HEK293 (cell line): ENCODE measurements at regions not wholly inside any gene's neighbourhood (a gene's known extent, or its start where the extent isn't known, plus 50 kb on each side); places are given as distances from the start of the nearest gene placed in this dataset.

ENCODE experiments used
- CTCF ChIA-PET: fragments of 350-600 bp; formaldehyde crosslinking; extraction: SDS; loops from one replicate; lab custom pipeline; 2021; ENCODE audit warnings: antibody characterized with exemption; lab: Yijun Ruan, JAX
- POLR2A ChIA-PET: fragments of 300-600 bp; formaldehyde crosslinking; extraction: SDS; loops from one replicate; lab custom pipeline; 2020; ENCODE audit warnings: antibody characterized with exemption, inconsistent platforms; lab: Yijun Ruan, JAX
- H3K27ac ChIP-seq: fragments of 200-500 bp; sonication (Bioruptor generic); 2 replicates; pipeline ENCODE4 v1.5.1; 2014; ENCODE audit warnings: low read depth, low read length, control low read depth, inconsistent platforms; ENCODE audit errors: extremely low read depth
- H3K36me3 ChIP-seq, 2 experiments: fragments of 200-500 bp in 1 of 2; sonication (Bioruptor generic) in 1 of 2; 1 replicate in 1 of 2; 2 replicates in 1 of 2; pipeline ENCODE4 v1.5.1; 2014 to 2017; ENCODE audit warnings: inconsistent platforms in 2 of 2, low read length in 2 of 2; ENCODE audit not compliant: control insufficient read depth in 2 of 2, insufficient read depth in 1 of 2
- H3K4me1 ChIP-seq: fragments of 200-500 bp; sonication (Bioruptor generic); 2 replicates; pipeline ENCODE4 v1.5.1; 2014; ENCODE audit warnings: mild to moderate bottlenecking, low read length, inconsistent platforms; ENCODE audit not compliant: control insufficient read depth, insufficient read depth
- H3K4me3 ChIP-seq: 2 replicates; pipeline ENCODE4 v1.5.1; 2011; ENCODE audit warnings: low read depth, mild to moderate bottlenecking, control low read depth, low read length, moderate library complexity
- H3K9me3 ChIP-seq: fragments of 200-500 bp; sonication (Bioruptor generic); 2 replicates; pipeline ENCODE4 v1.5.1; 2014; ENCODE audit warnings: low read depth, low read length, inconsistent platforms; ENCODE audit not compliant: control insufficient read depth, insufficient read depth
- EGR2 ChIP-seq: fragments of 450-650 bp; formaldehyde crosslinking; IDR thresholded peaks from 2 replicates; pipeline ENCODE4 v1.5.1; 2016; ENCODE audit warnings: low read depth, missing biosample characterization, missing genetic modification characterization
- FEZF1 ChIP-seq: fragments of 450-650 bp; formaldehyde crosslinking; IDR thresholded peaks from 2 replicates; pipeline ENCODE4 v1.5.1; 2016; ENCODE audit warnings: missing biosample characterization, missing genetic modification characterization
- HOXA7 ChIP-seq: sonication (generic); formaldehyde crosslinking; IDR thresholded peaks from 2 replicates; pipeline ENCODE4 v1.8.1; 2022; ENCODE audit warnings: missing genetic modification reagents, borderline replicate concordance
- KLF17 ChIP-seq: fragments of 450-650 bp; formaldehyde crosslinking; IDR thresholded peaks from 2 replicates; pipeline ENCODE4 v1.5.1; 2016; ENCODE audit warnings: missing biosample characterization, missing genetic modification characterization
- PBX3 ChIP-seq: sonication (generic); formaldehyde crosslinking; IDR thresholded peaks from 2 replicates; pipeline ENCODE4 v1.8.1; 2022; ENCODE audit warnings: mild to moderate bottlenecking, moderate library complexity, missing genetic modification reagents
- REST ChIP-seq: fragments of 450-650 bp; formaldehyde crosslinking; IDR thresholded peaks from 2 replicates; pipeline ENCODE4 v1.5.1; 2016; ENCODE audit warnings: missing biosample characterization, missing genetic modification characterization
- YY1 ChIP-seq: fragments of 450-650 bp; formaldehyde crosslinking; IDR thresholded peaks from 2 replicates; pipeline ENCODE4 v1.5.1; 2018; ENCODE audit warnings: missing biosample characterization, missing genetic modification characterization
- YY2 ChIP-seq: fragments of 450-650 bp; formaldehyde crosslinking; IDR thresholded peaks from 2 replicates; pipeline ENCODE4 v1.5.1; 2016; ENCODE audit warnings: missing biosample characterization, missing genetic modification characterization
- ZBTB8A ChIP-seq: fragments of 450-650 bp; formaldehyde crosslinking; IDR thresholded peaks from 2 replicates; pipeline ENCODE4 v1.5.1; 2016; ENCODE audit warnings: missing biosample characterization, missing genetic modification characterization
- ZFHX2 ChIP-seq: fragments of 450-650 bp; formaldehyde crosslinking; conservative IDR thresholded peaks from 2 replicates; pipeline ENCODE4 v1.5.1; 2016; ENCODE audit warnings: missing biosample characterization, missing genetic modification characterization
- ZFP41 ChIP-seq: fragments of 450-650 bp; formaldehyde crosslinking; IDR thresholded peaks from 2 replicates; pipeline ENCODE4 v1.5.1; 2016; ENCODE audit warnings: missing biosample characterization, missing genetic modification characterization, borderline replicate concordance
- ZNF121 ChIP-seq: fragments of 450-650 bp; formaldehyde crosslinking; IDR thresholded peaks from 2 replicates; pipeline ENCODE4 v1.5.1; 2016; ENCODE audit warnings: missing biosample characterization, missing genetic modification characterization
- ZNF133 ChIP-seq: fragments of 450-650 bp; formaldehyde crosslinking; IDR thresholded peaks from 2 replicates; pipeline ENCODE4 v1.5.1; 2016; ENCODE audit warnings: missing biosample characterization, missing genetic modification characterization
- ZNF341 ChIP-seq: fragments of 450-650 bp; formaldehyde crosslinking; IDR thresholded peaks from 2 replicates; pipeline ENCODE4; 2016; ENCODE audit warnings: low read depth, missing biosample characterization, missing genetic modification characterization
- ZNF48 ChIP-seq: fragments of 450-650 bp; formaldehyde crosslinking; IDR thresholded peaks from 2 replicates; pipeline ENCODE4 v1.5.1; 2016; ENCODE audit warnings: missing biosample characterization, missing genetic modification characterization
- ZNF645 ChIP-seq: fragments of 450-650 bp; formaldehyde crosslinking; IDR thresholded peaks from 2 replicates; pipeline ENCODE4; 2016; ENCODE audit warnings: missing biosample characterization, missing genetic modification characterization
- ZXDB ChIP-seq: fragments of 450-650 bp; formaldehyde crosslinking; IDR thresholded peaks from 2 replicates; pipeline ENCODE4 v1.5.1; 2016; ENCODE audit warnings: missing biosample characterization, missing genetic modification characterization

GRCh38 chr2:64295326-64296139 is 151.3 kb upstream of the PELI1 start (continued):
- TF ChIP-seq YY1 (tag by site-specific recombination) (no peak), YY2 (tag by site-specific recombination) (no peak), ZNF48 (no peak)

- ChIA-PET POLR2A (no interaction called here), CTCF (no interaction called here)
- Histone ChIP-seq H3K27ac (no peak overlapping the region), H3K9me3 (no peaks in the 10 kb centered on the region), H3K36me3 (no peaks in the 10 kb centered on the region), H3K4me3 (no peak overlapping the region), H3K4me1 (no peaks in the 10 kb centered on the region)
- TF ChIP-seq ZNF133 (tag by site-specific recombination) (no peak), FEZF1 (tag by site-specific recombination) (no peak), ZBTB8A (no peak), ZFHX2 (tag by site-specific recombination) (peak; percentile 72), ZXDB (tag by site-specific recombination) (no peak), ZNF341 (tag by site-specific recombination) (peak; percentile 61), ZNF645 (no peak), EGR2 (peak; percentile 23; the same call in 1 of the 2 replicates)
These were observed 151.9 kb upstream of the PELI1 start for GRCh38 chr2:64296140-64296480.

GRCh38 chr2:64296695-64297346 is 152.6 kb upstream of the PELI1 start:
- ChIA-PET CTCF (no interaction called here), POLR2A (no interaction called here)
- Histone ChIP-seq H3K36me3 (no peaks in the 10 kb centered on the region), H3K9me3 (no peaks in the 10 kb centered on the region), H3K27ac (no peak overlapping the region), H3K4me1 (no peaks in the 10 kb centered on the region), H3K4me3 (no peak overlapping the region)
- TF ChIP-seq KLF17 (tag by site-specific recombination) (no peak), REST (tag by site-specific recombination) (peak; percentile 91)

- no peak overlapping the region for H3K4me3 ChIP-seq
- no peaks in the 10 kb centered on the region for H3K4me1 ChIP-seq
- H3K27ac ChIP-seq, result no peak overlapping the region
- H3K9me3 ChIP-seq, result no peaks in the 10 kb centered on the region
- CTCF ChIA-PET, result interaction anchor here (0.6 kb wide), 1 partner anchor 25 kb away, joined by 3 read pairs; no protein-coding TSS in a partner anchor
- H3K36me3 ChIP-seq, result no peaks in the 10 kb centered on the region
- POLR2A ChIA-PET, result no interaction called here
- TF ChIP-seq ZFHX2 (tag by site-specific recombination), result no peak
- TF ChIP-seq ZNF121 (tag by site-specific recombination), result no peak
- no peak for TF ChIP-seq HOXA7 (CRISPR knock-in tag)
- no peak for TF ChIP-seq PBX3
- TF ChIP-seq ZFP41 (tag by site-specific recombination), result no peak
These were observed 153.9 kb upstream of the PELI1 start for GRCh38 chr2:64298161-64298560.
